Lower lobe of right lung (tissue), 2 donors: ENCODE measurements at regions not wholly inside any gene's neighbourhood (a gene's known extent, or its start where the extent isn't known, plus 50 kb on each side); places are given as distances from the start of the nearest gene placed in this dataset.
A peak's percentile ranks its signal among the peaks of the same experiment; 100 is the strongest.

Experiments used
- ATAC-seq, 2 donors: fragments of 200-7000 bp; cut with Tn5 transposase; one replicate each; pipeline ENCODE4 v1.9.1; 2020 to 2022; ENCODE audit warnings: mild to moderate bottlenecking in 2 of 2, moderate library complexity in 2 of 2
- DNase-seq: peaks from one replicate; pipeline ENCODE4 v3.0.0-alpha.2; 2020
- H3K27ac ChIP-seq: fragments of 200-600 bp; one replicate; pipeline ENCODE4 v1.8.0; 2022
- H3K27me3 ChIP-seq: fragments of 200-600 bp; one replicate; pipeline ENCODE4 v1.8.0; 2022; ENCODE audit warnings: low read depth
- H3K36me3 ChIP-seq: fragments of 200-600 bp; one replicate; pipeline ENCODE4 v1.8.0; 2022; ENCODE audit warnings: mild to moderate bottlenecking
- H3K4me1 ChIP-seq: fragments of 200-600 bp; one replicate; pipeline ENCODE4 v1.8.0; 2022
- H3K4me3 ChIP-seq: fragments of 200-600 bp; one replicate; pipeline ENCODE4 v1.8.0; 2022; ENCODE audit warnings: mild to moderate bottlenecking
- H3K9me3 ChIP-seq: fragments of 200-600 bp; one replicate; pipeline ENCODE4 v1.8.0; 2022
- intact Hi-C: fragments of 100-400 bp; cut with DNase I; formaldehyde crosslinking; loops from one replicate; pipeline ENCODE4 v1.11.0; 2022
- TF ChIP-seq, protein P1 (sequence below): fragments of 200-600 bp; IDR thresholded peaks from one replicate; pipeline ENCODE4 v1.8.0; 2022; ENCODE audit warnings: antibody characterized with exemption, mild to moderate bottlenecking
- donor health status: DM: no; HTN: yes; CAD: no; lungs with severe emphysema.

DNA sequence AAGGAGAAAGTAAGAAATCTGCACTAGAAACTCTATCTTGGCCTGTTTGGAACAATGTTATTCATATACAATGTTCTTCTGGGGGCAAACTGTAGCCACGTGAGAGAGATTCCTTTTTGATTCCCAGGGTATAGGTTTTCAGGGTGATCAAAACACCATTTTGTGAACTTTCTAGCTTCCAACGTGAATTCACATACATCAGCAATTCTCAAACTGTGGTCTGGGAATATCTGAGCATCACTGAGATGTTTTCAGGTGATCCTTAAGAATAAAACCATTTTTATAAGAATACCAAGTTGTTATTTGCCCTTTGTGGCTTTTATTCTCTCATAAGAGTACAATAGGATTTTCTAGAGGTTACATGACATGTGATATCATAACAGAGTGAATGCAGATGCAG lies 66.9 kb upstream of the ATP1A1 start:
- ATAC-seq (no peak), DNase-seq (no peak)
- H3K27ac ChIP-seq, result no peak overlapping the region
- TF ChIP-seq, protein P1, sequence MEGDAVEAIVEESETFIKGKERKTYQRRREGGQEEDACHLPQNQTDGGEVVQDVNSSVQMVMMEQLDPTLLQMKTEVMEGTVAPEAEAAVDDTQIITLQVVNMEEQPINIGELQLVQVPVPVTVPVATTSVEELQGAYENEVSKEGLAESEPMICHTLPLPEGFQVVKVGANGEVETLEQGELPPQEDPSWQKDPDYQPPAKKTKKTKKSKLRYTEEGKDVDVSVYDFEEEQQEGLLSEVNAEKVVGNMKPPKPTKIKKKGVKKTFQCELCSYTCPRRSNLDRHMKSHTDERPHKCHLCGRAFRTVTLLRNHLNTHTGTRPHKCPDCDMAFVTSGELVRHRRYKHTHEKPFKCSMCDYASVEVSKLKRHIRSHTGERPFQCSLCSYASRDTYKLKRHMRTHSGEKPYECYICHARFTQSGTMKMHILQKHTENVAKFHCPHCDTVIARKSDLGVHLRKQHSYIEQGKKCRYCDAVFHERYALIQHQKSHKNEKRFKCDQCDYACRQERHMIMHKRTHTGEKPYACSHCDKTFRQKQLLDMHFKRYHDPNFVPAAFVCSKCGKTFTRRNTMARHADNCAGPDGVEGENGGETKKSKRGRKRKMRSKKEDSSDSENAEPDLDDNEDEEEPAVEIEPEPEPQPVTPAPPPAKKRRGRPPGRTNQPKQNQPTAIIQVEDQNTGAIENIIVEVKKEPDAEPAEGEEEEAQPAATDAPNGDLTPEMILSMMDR, result no peak
- no peaks in the 10 kb centered on the region for H3K36me3 ChIP-seq
- H3K4me1 ChIP-seq, result peaks cover 12% of the 10 kb centered on the region
- H3K4me3 ChIP-seq, result no peak overlapping the region
- H3K9me3 ChIP-seq, result no peaks in the 10 kb centered on the region
- intact Hi-C loops, result no loop called here
- no peaks in the 10 kb centered on the region for H3K27me3 ChIP-seq

- no peaks in the 10 kb centered on the region for H3K36me3 ChIP-seq
- H3K9me3 ChIP-seq, result no peaks in the 10 kb centered on the region
- no peak for DNase-seq
- peak in 1 of 2 donors; percentile 59 for ATAC-seq
- H3K27ac ChIP-seq, result no peak overlapping the region
- no peaks in the 10 kb centered on the region for H3K27me3 ChIP-seq
- TF ChIP-seq, protein P1, result no peak
- H3K4me3 ChIP-seq, result no peak overlapping the region
- peaks cover 13% of the 10 kb centered on the region for H3K4me1 ChIP-seq
- intact Hi-C loops, result no loop called here
Observed at GRCh38 chr1:116306840-116307442, 66.1 kb upstream of the ATP1A1 start.

GRCh38 chr1:116308276-116308675 lies 64.8 kb upstream of the ATP1A1 start:
- TF ChIP-seq, protein P1, result no peak
- Histone ChIP-seq H3K27ac (no peak overlapping the region), H3K9me3 (no peaks in the 10 kb centered on the region), H3K27me3 (no peaks in the 10 kb centered on the region), H3K4me3 (no peak overlapping the region), H3K36me3 (no peaks in the 10 kb centered on the region), H3K4me1 (peaks cover 25% of the 10 kb centered on the region)
- DNase-seq (no peak), ATAC-seq (no peak)
- intact Hi-C loops, result no loop called here

DNA sequence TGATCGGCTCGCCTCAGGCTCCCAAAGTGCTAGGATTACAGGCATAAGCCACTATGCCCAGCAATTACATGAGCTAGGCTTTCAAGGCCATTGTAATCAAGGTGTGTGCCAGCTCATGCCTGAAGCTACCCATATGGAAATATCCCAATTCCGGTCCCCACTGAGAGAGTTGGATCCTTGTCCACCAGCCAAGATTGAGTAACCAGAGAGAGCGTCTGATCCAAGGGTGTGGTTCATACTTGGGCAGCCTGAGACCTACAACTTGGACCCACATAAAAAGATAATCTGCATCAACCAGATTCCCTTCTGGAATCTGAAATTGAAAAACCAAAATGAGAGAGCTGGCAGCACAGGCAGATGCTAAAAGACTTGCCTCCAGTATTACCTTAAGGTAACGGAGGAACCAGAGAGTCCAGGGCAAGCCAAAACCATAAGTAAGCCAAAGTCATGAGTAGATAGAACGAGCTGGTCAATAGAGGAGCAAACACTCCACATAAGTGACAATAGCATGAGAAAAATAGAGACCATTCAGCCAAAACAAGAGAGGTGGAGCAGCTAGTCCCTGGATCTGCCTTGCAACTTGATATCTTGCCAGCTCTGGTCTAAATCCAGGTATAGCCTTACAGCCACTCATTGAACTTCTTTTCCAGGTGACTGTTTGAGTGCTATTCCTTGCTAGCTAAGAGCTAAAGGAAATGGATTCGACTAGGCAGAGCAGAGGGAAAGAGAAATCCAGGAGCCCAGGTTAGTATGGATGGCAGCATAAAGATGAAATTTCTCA lies 63.8 kb upstream of the ATP1A1 start:
- ATAC-seq, result no peak
- peaks cover 28% of the 10 kb centered on the region for H3K4me1 ChIP-seq
- TF ChIP-seq, protein P1, result no peak
- H3K27ac ChIP-seq, result no peak overlapping the region
- H3K9me3 ChIP-seq, result no peaks in the 10 kb centered on the region
- no peak overlapping the region for H3K4me3 ChIP-seq
- intact Hi-C loops, result no loop called here
- H3K36me3 ChIP-seq, result no peaks in the 10 kb centered on the region
- no peaks in the 10 kb centered on the region for H3K27me3 ChIP-seq
- DNase-seq, result no peak

DNA sequence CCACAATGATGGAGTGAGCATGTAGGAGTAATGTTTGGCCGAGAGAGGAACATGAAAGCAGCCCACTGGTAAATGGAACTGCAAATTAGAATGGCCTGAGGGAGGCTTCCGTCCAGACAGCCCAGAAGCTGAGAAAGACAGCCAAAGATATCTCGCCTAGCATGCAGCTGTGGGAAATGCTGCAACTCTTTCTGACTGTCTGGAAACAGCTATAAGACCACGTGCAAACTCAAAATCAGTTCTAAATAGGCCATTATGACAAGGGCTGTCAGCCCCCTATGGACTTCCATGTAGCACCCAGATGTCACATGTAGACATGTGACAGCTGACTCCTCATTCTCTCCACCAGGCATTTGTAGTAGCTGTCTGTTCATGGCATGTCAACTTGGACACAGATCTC lies 62.9 kb upstream of the ATP1A1 start:
- TF ChIP-seq, protein P1, result no peak

More for the DNA sequence above, 62.9 kb upstream of the ATP1A1 start:
- intact Hi-C loops, result no loop called here
- H3K27me3 ChIP-seq, result no peaks in the 10 kb centered on the region
- no peak for ATAC-seq
- H3K4me1 ChIP-seq, result peaks cover 28% of the 10 kb centered on the region
- no peak overlapping the region for H3K27ac ChIP-seq
- H3K9me3 ChIP-seq, result no peaks in the 10 kb centered on the region
- no peak for DNase-seq
- no peak overlapping the region for H3K4me3 ChIP-seq
- no peaks in the 10 kb centered on the region for H3K36me3 ChIP-seq
